ENCODE measurements at regions not wholly inside any gene's neighbourhood (a gene's known extent, or its start where the extent isn't known, plus 50 kb on each side); places are given as distances from the start of the nearest gene placed in this dataset.

GRCh38 chr14:100982353-100982752 is 78.8 kb upstream of the RTL1 start:
- H3K4me3 ChIP-seq (replicated peaks in 1 of 2; ENCODE audit: low read depth in 1 of 2, low read length in 2 of 2), result peak overlapping the region in 1 of 2 experiments; percentile 36; a peak in 2 of 4 replicates
- H4K20me1 ChIP-seq (ENCODE audit: insufficient read depth), result no peaks in the 10 kb centered on the region
- intact Hi-C loops (cut with micrococcal nuclease), result no loop called here
- no peaks in the 10 kb centered on the region for H3K79me2 ChIP-seq (ENCODE audit: insufficient read depth, low read length)
- no peaks in the 10 kb centered on the region for H3K27me3 ChIP-seq (ENCODE audit: insufficient read depth, low read length)
- ChIA-PET RAD21 (ENCODE audit: low non-redundant PET in 1 of 2, low total read pairs in 2 of 2, uncharacterized antibody in 2 of 2, unreplicated experiment in 2 of 2) (no interaction called here), POLR2A (no interaction called here), CTCF (no interaction called here)
- no peaks in the 10 kb centered on the region for H3K9me3 ChIP-seq (ENCODE audit: control insufficient read depth in 1 of 2, insufficient read depth in 1 of 2, low read depth in 1 of 2, low read length in 2 of 2)
- DNase-seq (ENCODE audit: low read depth, low spot score) (no peak), ATAC-seq (peak; percentile 78)
- H2AFZ ChIP-seq (ENCODE audit: low read depth, low read length, poor library complexity, severe bottlenecking), result peak overlapping the region; percentile 97
- no peaks in the 10 kb centered on the region for H3K36me3 ChIP-seq (ENCODE audit: control insufficient read depth in 1 of 2, insufficient read depth in 2 of 2, low read length in 2 of 2)
- no peaks in the 10 kb centered on the region for H3K9me2 ChIP-seq (ENCODE audit: insufficient read depth)
- no peak overlapping the region for H3K27ac ChIP-seq (ENCODE audit: low read depth, low read length)
- H3K4me1 ChIP-seq (ENCODE audit: control insufficient read depth in 1 of 2, insufficient read depth in 2 of 2, low read length in 2 of 2), result peaks cover 0 to 51% of the 10 kb centered on the region in 2 experiments; a peak in 2 of 4 replicates
- peak overlapping the region; percentile 72 for H3K4me2 ChIP-seq (ENCODE audit: low read length)
- TF ChIP-seq CBX3 (IDR thresholded peaks at IDR 0.05; ENCODE audit: low read depth) (no peak), EZH2phosphoT487 (IDR thresholded peaks at IDR 0.05; ENCODE audit: borderline replicate concordance) (no peak), ATF3 (IDR thresholded peaks at IDR 0.05) (no peak), EZH2 (IDR thresholded peaks at IDR 0.05) (no peak), CTCF (IDR thresholded peaks at IDR 0.05 in 2 of 3, conservative IDR thresholded peaks at IDR 0.05 in 1 of 3; ENCODE audit: borderline replicate concordance in 1 of 3, insufficient read depth in 1 of 3, low read depth in 2 of 3, low read length in 2 of 3) (no peak), ELF1 (IDR thresholded peaks at IDR 0.05; ENCODE audit: borderline replicate concordance, low read depth) (no peak), REST (IDR thresholded peaks at IDR 0.05; ENCODE audit: low read depth) (no peak), FOSL1 (IDR thresholded peaks at IDR 0.05; ENCODE audit: low read depth) (no peak), MAX (IDR thresholded peaks at IDR 0.05) (no peak), SP1 (IDR thresholded peaks at IDR 0.05; ENCODE audit: low read depth) (no peak), ZNF274 (IDR thresholded peaks at IDR 0.05; ENCODE audit: low read depth, low read length) (no peak), CEBPB (IDR thresholded peaks at IDR 0.05; ENCODE audit: low read depth) (no peak), ZFX (IDR thresholded peaks at IDR 0.05) (no peak), TCF7L2 (IDR thresholded peaks at IDR 0.05; ENCODE audit: borderline replicate concordance, extremely low read depth, insufficient read depth, insufficient read length) (no peak), YY1 (IDR thresholded peaks at IDR 0.05; ENCODE audit: extremely low read depth, insufficient replicate concordance, low read depth, low read length) (no peak), RAD21 (IDR thresholded peaks at IDR 0.05; ENCODE audit: low read depth) (no peak), ZBTB33 (IDR thresholded peaks at IDR 0.05; ENCODE audit: extremely low read depth, insufficient replicate concordance, low read length) (no peak), SIN3A (IDR thresholded peaks at IDR 0.05; ENCODE audit: low read depth) (no peak)
- no TSS peak for BruUV-seq (replicated peaks)
- peak overlapping the region; percentile 22; the same call in 1 of the 2 replicates for H3K9ac ChIP-seq (ENCODE audit: low read length)
